Bronchial epithelial cell (primary cell): ENCODE measurements at regions not wholly inside any gene's neighbourhood (a gene's known extent, or its start where the extent isn't known, plus 50 kb on each side); places are given as distances from the start of the nearest gene placed in this dataset.

Experiments
- DNase-seq: peaks from one replicate; pipeline ENCODE4 v3.0.0-alpha.2; 2010; ENCODE audit warnings: low read depth
- FAIRE-seq: peaks from 2 replicates; lab custom pipeline; 2011; peaks lifted over from hg19 to GRCh38; lab: Jason Lieb, UNC
- H3K27me3 ChIP-seq: 2 replicates; pipeline ENCODE4 v1.5.1; 2011; ENCODE audit warnings: low read length; ENCODE audit not compliant: control insufficient read depth, insufficient read depth
- H3K36me3 ChIP-seq: 2 replicates; pipeline ENCODE4 v1.5.1; 2011; ENCODE audit warnings: low read length; ENCODE audit not compliant: control insufficient read depth, insufficient read depth
- H3K4me3 ChIP-seq: 2 replicates; pipeline ENCODE4 v1.5.1; 2011; ENCODE audit warnings: mild to moderate bottlenecking, low read depth, low read length, control low read depth
- TF ChIP-seq, protein P1 (sequence below): IDR thresholded peaks from 2 replicates; pipeline ENCODE4 v1.5.1; 2011; ENCODE audit warnings: mild to moderate bottlenecking, moderate library complexity, low read length, control low read depth, inconsistent platforms; ENCODE audit not compliant: insufficient read depth, severe bottlenecking

DNA sequence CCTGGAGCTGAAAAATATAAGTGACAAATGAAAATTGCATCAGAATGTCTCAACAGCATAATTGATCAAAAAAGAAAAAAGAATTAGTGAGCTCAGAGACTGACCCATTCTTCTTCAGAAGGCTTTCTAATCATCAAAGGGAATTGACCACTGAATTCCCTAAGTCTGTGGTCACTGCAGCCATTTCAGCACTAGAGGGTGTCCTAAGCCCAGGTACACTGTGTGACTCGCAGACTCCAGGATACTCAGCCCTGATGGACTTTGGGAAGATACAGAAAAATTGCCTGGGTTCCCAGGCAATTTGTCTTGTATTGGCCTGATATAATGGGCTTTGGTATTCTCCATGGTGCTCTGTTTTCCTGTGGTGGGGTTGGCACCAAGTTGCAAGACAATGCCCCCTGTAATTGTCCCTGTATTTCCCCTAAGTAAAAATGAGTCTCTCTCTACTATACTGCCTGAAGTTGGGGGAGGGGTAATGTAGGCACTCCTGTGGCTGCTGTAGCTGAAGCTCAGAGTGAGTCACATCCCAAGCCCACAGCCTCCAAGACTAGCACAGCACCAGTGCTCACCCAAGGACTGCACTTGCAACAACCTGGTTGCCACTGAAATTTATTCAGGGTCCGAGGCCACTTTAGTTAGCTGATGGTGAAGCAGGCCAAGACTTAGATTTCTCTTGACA, 256.0 kb upstream of the STAC start:
- Histone ChIP-seq H3K36me3 (no peaks in the 10 kb centered on the region), H3K4me3 (no peak overlapping the region), H3K27me3 (no peaks in the 10 kb centered on the region)
- peak; percentile 84 for FAIRE-seq
- TF ChIP-seq, protein P1, sequence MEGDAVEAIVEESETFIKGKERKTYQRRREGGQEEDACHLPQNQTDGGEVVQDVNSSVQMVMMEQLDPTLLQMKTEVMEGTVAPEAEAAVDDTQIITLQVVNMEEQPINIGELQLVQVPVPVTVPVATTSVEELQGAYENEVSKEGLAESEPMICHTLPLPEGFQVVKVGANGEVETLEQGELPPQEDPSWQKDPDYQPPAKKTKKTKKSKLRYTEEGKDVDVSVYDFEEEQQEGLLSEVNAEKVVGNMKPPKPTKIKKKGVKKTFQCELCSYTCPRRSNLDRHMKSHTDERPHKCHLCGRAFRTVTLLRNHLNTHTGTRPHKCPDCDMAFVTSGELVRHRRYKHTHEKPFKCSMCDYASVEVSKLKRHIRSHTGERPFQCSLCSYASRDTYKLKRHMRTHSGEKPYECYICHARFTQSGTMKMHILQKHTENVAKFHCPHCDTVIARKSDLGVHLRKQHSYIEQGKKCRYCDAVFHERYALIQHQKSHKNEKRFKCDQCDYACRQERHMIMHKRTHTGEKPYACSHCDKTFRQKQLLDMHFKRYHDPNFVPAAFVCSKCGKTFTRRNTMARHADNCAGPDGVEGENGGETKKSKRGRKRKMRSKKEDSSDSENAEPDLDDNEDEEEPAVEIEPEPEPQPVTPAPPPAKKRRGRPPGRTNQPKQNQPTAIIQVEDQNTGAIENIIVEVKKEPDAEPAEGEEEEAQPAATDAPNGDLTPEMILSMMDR: peak; percentile 74
- peak; percentile 74 for DNase-seq

DNA sequence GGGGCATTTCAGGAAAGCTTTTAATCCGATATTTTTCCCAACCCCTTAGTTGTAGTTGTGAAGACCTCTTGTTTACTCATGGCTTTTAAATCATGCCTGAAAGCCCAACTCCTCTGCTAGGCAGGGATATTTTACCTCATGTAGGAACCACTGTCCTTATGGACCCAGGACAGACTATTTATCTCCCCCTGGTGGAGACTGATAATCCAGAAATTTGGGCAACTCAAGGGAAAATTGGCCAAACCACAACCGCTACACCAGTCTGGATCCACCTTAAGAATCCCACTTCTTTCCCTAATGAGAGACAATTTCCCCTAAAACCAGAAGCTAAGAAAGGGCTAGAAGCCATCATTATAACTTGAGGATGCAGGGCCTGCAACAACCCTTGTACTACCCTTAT, 248.1 kb upstream of the STAC start:
- no peak for FAIRE-seq
- DNase-seq: no peak

DNA sequence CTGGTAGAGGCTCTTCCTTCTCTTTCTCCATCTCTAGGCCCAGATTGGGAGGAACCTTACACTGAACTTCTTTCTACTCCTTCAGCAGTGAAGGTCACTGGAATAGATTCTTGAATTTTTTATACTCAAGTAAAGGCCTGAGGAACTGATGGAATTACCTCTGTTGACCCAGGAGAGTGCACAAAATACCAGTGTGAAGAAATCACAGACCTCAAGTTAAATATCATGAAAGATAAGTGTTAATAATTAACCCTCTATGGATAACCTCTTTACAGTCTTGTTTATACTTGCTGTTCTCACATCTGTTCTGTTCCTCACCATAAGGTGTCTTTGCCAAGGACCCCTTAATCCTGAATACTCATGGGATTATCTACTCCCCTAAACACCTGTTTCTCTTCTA, 244.4 kb upstream of the STAC start:
- H3K4me3 ChIP-seq: no peak overlapping the region
- DNase-seq (no peak), FAIRE-seq (no peak)
- H3K27me3 ChIP-seq: no peaks in the 10 kb centered on the region
- TF ChIP-seq, protein P1: no peak
- no peaks in the 10 kb centered on the region for H3K36me3 ChIP-seq

More for the DNA sequence above, 248.1 kb upstream of the STAC start:
- TF ChIP-seq, protein P1: no peak
- Histone ChIP-seq H3K27me3 (no peaks in the 10 kb centered on the region), H3K4me3 (no peak overlapping the region), H3K36me3 (no peaks in the 10 kb centered on the region)

DNA sequence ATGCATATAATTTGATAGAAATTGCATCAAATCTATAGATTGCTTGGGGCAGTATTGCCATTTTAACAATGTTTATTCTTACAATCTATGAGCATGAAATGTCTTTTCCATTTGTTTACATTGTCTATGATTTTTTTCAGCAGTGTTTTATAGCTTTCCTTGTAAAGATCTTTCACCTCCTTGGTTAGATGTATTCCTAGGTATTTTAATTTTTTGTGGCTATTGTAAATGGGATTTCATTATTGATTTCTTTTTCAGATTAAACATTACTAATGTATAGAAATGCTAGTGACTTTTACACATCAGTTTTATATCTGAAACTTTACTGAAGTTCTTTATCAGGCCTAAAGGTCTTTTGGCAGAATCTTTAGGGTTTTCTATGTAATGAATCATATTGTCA, 237.6 kb upstream of the STAC start:
- H3K27me3 ChIP-seq: no peaks in the 10 kb centered on the region
- DNase-seq (no peak), FAIRE-seq (no peak)
- H3K4me3 ChIP-seq: no peak overlapping the region
- TF ChIP-seq, protein P1: no peak
- H3K36me3 ChIP-seq: no peaks in the 10 kb centered on the region

DNA sequence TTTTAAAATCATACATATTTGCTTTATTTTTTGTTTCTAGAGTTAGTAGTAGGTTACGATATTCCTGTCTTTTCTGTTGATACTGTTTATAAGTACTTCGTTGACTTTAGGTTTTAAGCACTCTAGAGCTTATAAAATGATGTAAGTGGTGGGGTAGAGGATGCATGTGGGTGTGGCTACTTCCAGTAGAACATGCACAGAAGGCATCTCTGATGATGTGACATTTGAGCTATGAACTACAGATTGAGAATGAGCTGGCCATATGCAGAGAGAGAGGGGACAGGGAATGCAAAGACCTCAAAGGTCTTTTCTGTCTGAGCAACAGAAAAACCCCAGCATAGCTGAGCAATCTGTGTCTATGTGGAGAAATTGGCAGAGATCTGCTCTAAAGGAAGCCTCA, 233.9 kb upstream of the STAC start:
- DNase-seq: no peak
- TF ChIP-seq, protein P1: no peak
- no peak overlapping the region for H3K4me3 ChIP-seq
- no peaks in the 10 kb centered on the region for H3K36me3 ChIP-seq
- no peak for FAIRE-seq
- H3K27me3 ChIP-seq: no peaks in the 10 kb centered on the region
